Esophagus squamous epithelium (tissue), 5 donors: ENCODE measurements at regions not wholly inside any gene's neighbourhood (a gene's known extent, or its start where the extent isn't known, plus 50 kb on each side); places are given as distances from the start of the nearest gene placed in this dataset.

Source experiments
- DNase-seq: peaks from one replicate; lab custom pipeline; 2025; lab: John Stamatoyannopoulos, UW
- H3K27ac ChIP-seq, 4 donors: fragments of 200-600 bp; sonication (generic); one replicate each; pipeline ENCODE4 v1.5.1; 2016 to 2019; ENCODE audit warnings: mild to moderate bottlenecking in 1 of 4
- H3K27me3 ChIP-seq, 4 donors: fragments of 200-600 bp; sonication (generic); 1 replicate in 3 of 4; 2 replicates in 1 of 4; pipeline versions ENCODE4 v1.5.1 to v1.6.0; 2017 to 2021; ENCODE audit warnings: antibody characterized with exemption in 1 of 4
- H3K36me3 ChIP-seq, 3 donors: fragments of 200-600 bp; sonication (generic); one replicate each; pipeline ENCODE4 v1.5.1; 2016 to 2019
- H3K4me1 ChIP-seq, 3 donors: fragments of 200-600 bp; sonication (generic); one replicate each; pipeline ENCODE4 v1.5.1; 2017 to 2019
- H3K4me3 ChIP-seq, 4 donors: fragments of 200-600 bp; sonication (generic); 1 replicate in 3 of 4; 2 replicates in 1 of 4; pipeline ENCODE4 v1.5.1; 2016 to 2019; ENCODE audit warnings: mild to moderate bottlenecking in 2 of 4, moderate library complexity in 1 of 4
- H3K9me3 ChIP-seq, 3 donors: fragments of 200-600 bp; sonication (generic); one replicate each; pipeline ENCODE4 v1.5.1; 2016 to 2019
- CTCF ChIP-seq, 6 experiments: fragments of 450-650 bp in 4 of 6; fragments of 200-600 bp in 2 of 6; sonication (generic) in 2 of 6; IDR thresholded peaks; one replicate each; pipeline ENCODE4 v1.5.1; 2016 to 2019; ENCODE audit warnings: antibody characterized with exemption in 6 of 6, mild to moderate bottlenecking in 4 of 6, moderate library complexity in 4 of 6
- POLR2A ChIP-seq, 4 donors: fragments of 450-650 bp; IDR thresholded peaks; one replicate each; pipeline ENCODE4 v1.6.1; 2017; ENCODE audit warnings: antibody characterized with exemption in 4 of 4, mild to moderate bottlenecking in 4 of 4, moderate library complexity in 3 of 4
- WGBS, 2 donors: methylation state at CpG; one replicate each; pipeline ENCODE4 v1.1.5; 2018; 5-methylcytosine and 5-hydroxymethylcytosine counted together
- intact Hi-C: fragments of 100-400 bp; cut with DNase I; formaldehyde crosslinking; loops from one replicate; pipeline ENCODE4 v1.15.0; 2022
- donor health status: DM: yes; HTN: yes; CAD: no.

- peaks cover 0 to 13% (median 9%) of the 10 kb centered on the region in 3 donors for H3K9me3 ChIP-seq
- no peaks in the 10 kb centered on the region for H3K36me3 ChIP-seq
- H3K4me1 ChIP-seq = no peaks in the 10 kb centered on the region
- no peaks in the 10 kb centered on the region for H3K27me3 ChIP-seq
- no peak for TF ChIP-seq CTCF (IDR thresholded peaks at IDR 0.05)
- no peak for TF ChIP-seq POLR2A (IDR thresholded peaks at IDR 0.05)
- H3K4me3 ChIP-seq = no peak overlapping the region
- DNase-seq = no peak
- no peak overlapping the region for H3K27ac ChIP-seq
- intact Hi-C loops = no loop called here
These were observed 422.1 kb upstream of the SETBP1 start for GRCh38 chr18:44258576-44258975.

GRCh38 chr18:44259610-44260009 lies 421.1 kb upstream of the SETBP1 start:
- H3K27me3 ChIP-seq = no peaks in the 10 kb centered on the region
- no peak overlapping the region for H3K4me3 ChIP-seq
- 76 to 82% methylated on average over 3 of the region's 3 CpGs for WGBS, 2 donors
- no peaks in the 10 kb centered on the region for H3K36me3 ChIP-seq
- intact Hi-C loops = no loop called here
- TF ChIP-seq POLR2A (IDR thresholded peaks at IDR 0.05) (no peak), CTCF (IDR thresholded peaks at IDR 0.05) (no peak)
- H3K9me3 ChIP-seq = peaks cover 0 to 13% (median 9%) of the 10 kb centered on the region in 3 donors
- H3K27ac ChIP-seq = no peak overlapping the region
- no peaks in the 10 kb centered on the region for H3K4me1 ChIP-seq
- no peak for DNase-seq

DNA sequence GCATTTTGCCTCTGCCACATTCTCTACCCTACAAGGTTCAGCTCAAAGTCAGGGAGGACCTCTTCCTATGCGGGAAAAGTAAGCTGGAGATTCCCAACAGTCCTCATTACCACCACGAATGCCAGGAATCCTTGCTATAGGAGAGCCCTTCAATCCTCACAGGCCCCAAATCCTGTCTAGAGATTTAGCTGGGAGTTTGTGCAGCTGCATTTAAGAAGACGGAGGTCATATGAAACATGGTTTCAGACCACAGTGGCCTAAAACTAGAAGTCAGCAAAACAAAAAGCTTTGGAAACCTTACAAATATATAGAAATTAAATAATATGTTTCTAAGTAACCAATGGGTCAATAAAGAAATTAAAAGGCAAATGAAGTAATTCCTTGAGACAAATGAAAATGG lies 415.3 kb upstream of the SETBP1 start:
- no peak for TF ChIP-seq CTCF (IDR thresholded peaks at IDR 0.05)
- no peak for TF ChIP-seq POLR2A (IDR thresholded peaks at IDR 0.05)
- Histone ChIP-seq H3K4me3 (no peak overlapping the region), H3K36me3 (no peaks in the 10 kb centered on the region), H3K27ac (no peak overlapping the region), H3K9me3 (peaks cover 0 to 13% (median 9%) of the 10 kb centered on the region in 3 donors), H3K27me3 (no peaks in the 10 kb centered on the region), H3K4me1 (no peaks in the 10 kb centered on the region)
- intact Hi-C loops = no loop called here
- WGBS, 2 donors = 64 to 81% methylated on average over 2 to 3 of the region's 3 CpGs
- DNase-seq = no peak

GRCh38 chr18:44273298-44273697 lies 407.4 kb upstream of the SETBP1 start:
- no peaks in the 10 kb centered on the region for H3K36me3 ChIP-seq
- H3K4me1 ChIP-seq = no peaks in the 10 kb centered on the region
- no peak overlapping the region for H3K27ac ChIP-seq
- intact Hi-C loops = no loop called here
- DNase-seq = no peak
- H3K9me3 ChIP-seq = no peaks in the 10 kb centered on the region
- H3K4me3 ChIP-seq = no peak overlapping the region
- H3K27me3 ChIP-seq = no peaks in the 10 kb centered on the region
- TF ChIP-seq CTCF (IDR thresholded peaks at IDR 0.05) (no peak), POLR2A (IDR thresholded peaks at IDR 0.05) (no peak)
- WGBS, 2 donors = 42 to 61% methylated on average over 1 of the region's 1 CpG

DNA sequence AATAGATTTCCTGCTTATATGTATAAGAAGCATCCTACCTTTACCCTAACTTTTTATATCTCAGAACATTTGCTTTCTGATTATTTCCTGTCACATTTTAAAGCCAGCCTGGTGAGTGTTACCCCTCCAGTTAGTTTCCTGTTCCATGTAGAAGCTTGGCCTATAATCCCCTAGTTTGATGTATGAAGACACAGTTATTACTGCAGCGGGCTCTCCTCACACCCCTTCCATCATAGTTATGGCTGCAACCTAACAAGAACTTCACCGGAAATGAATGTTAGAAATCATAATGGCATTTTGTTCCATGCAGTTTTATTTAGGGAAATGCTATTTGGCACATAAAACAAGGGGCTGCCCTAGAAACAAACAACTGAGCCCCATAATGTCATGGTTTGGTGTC lies 400.2 kb upstream of the SETBP1 start:
- no peaks in the 10 kb centered on the region for H3K9me3 ChIP-seq
- DNase-seq = no peak
- H3K4me1 ChIP-seq = no peaks in the 10 kb centered on the region
- WGBS, 2 donors = 80 to 92% methylated on average over 2 of the region's 2 CpGs
- H3K27me3 ChIP-seq = no peaks in the 10 kb centered on the region
- intact Hi-C loops = no loop called here
- TF ChIP-seq CTCF (IDR thresholded peaks at IDR 0.05) (no peak), POLR2A (IDR thresholded peaks at IDR 0.05) (no peak)
- H3K36me3 ChIP-seq = no peaks in the 10 kb centered on the region
- H3K27ac ChIP-seq = no peak overlapping the region
- H3K4me3 ChIP-seq = no peak overlapping the region
